K562 (cell line): ENCODE measurements at regions not wholly inside any gene's neighbourhood (a gene's known extent, or its start where the extent isn't known, plus 50 kb on each side); places are given as distances from the start of the nearest gene placed in this dataset.

Experiments
- ATAC-seq: fragments of 200-7000 bp; cut with Tn5 transposase; 3 replicates; pipeline ENCODE4 v1.9.1; 2020; ENCODE audit warnings: moderate library complexity
- BruUV-seq: library from RNA; stranded (reverse); fragments of 400-500 nt; replicated peaks from 2 replicates; lab custom pipeline; 2021; lab: Mats Ljungman, UMichigan
- CTCF ChIA-PET: fragments of 300-600 bp; formaldehyde crosslinking; extraction: SDS; loops from one replicate; lab custom pipeline; 2021; ENCODE audit warnings: low intra/inter-chr PET ratio; lab: Yijun Ruan, JAX
- POLR2A ChIA-PET: fragments of 300-600, 350-650 bp; sonication (Branson Sonifier 250); formaldehyde crosslinking; extraction: SDS; loops from one replicate; lab custom pipeline; 2021; ENCODE audit warnings: antibody characterized with exemption, inconsistent platforms; lab: Yijun Ruan, JAX
- DNase-seq, 4 experiments: peaks; one replicate each; pipeline versions ENCODE4 v3.0.0 to v3.0.0-alpha.2; 2011 to 2018; ENCODE audit warnings: low spot score in 3 of 4, mixed read lengths in 3 of 4; ENCODE audit errors: extremely low read depth in 1 of 4
- FAIRE-seq: peaks from 2 replicates; lab custom pipeline; 2011; peaks lifted over from hg19 to GRCh38; lab: Jason Lieb, UNC
- H2AFZ ChIP-seq: 2 replicates; pipeline ENCODE4 v1.6.0; 2011; ENCODE audit warnings: low read depth, low read length, control low read depth, inconsistent platforms
- H3K27ac ChIP-seq: fragments of 200-600 bp; 3 replicates; pipeline ENCODE4 v1.8.0; 2011; ENCODE audit warnings: low read depth, mild to moderate bottlenecking, control low read depth, inconsistent platforms, low read length, moderate library complexity, mixed read lengths; ENCODE audit errors: extremely low read depth
- H3K27me3 ChIP-seq, 2 experiments: fragments of 300-600 bp in 1 of 2; 2 replicates in 1 of 2; 3 replicates in 1 of 2; pipeline versions ENCODE4 v1.6.0 to v1.8.0; 2011; ENCODE audit warnings: inconsistent platforms in 2 of 2, low read length in 2 of 2, mild to moderate bottlenecking in 1 of 2, mixed read lengths in 1 of 2, moderate library complexity in 1 of 2; ENCODE audit not compliant: control insufficient read depth in 2 of 2, insufficient read depth in 2 of 2
- H3K36me3 ChIP-seq: fragments of 300-600 bp; 3 replicates; pipeline ENCODE4 v1.8.0; 2011; ENCODE audit warnings: mild to moderate bottlenecking, low read length, inconsistent platforms; ENCODE audit not compliant: control insufficient read depth, insufficient read depth
- H3K4me1 ChIP-seq, 2 experiments: fragments of 200-600 bp in 1 of 2; replicated peaks in 1 of 2; 2 replicates in 1 of 2; 3 replicates in 1 of 2; pipeline versions ENCODE4 v1.5.1 to v1.8.0; 2011; ENCODE audit warnings: inconsistent platforms in 2 of 2, low read length in 2 of 2, mild to moderate bottlenecking in 1 of 2, mixed read lengths in 1 of 2, moderate library complexity in 1 of 2; ENCODE audit not compliant: control insufficient read depth in 2 of 2, insufficient read depth in 2 of 2
- H3K4me2 ChIP-seq: 2 replicates; pipeline ENCODE4 v1.6.1; 2011; ENCODE audit warnings: low read length, control low read depth, inconsistent platforms, mixed read lengths; ENCODE audit not compliant: insufficient read depth
- H3K4me3 ChIP-seq: fragments of 200-600 bp; sonication (generic), shearing (Covaris generic); 2 replicates; pipeline ENCODE4 v1.5.1; 2016; ENCODE audit warnings: control low read depth, inconsistent platforms
- H3K79me2 ChIP-seq: fragments of 200-600 bp; 3 replicates; pipeline ENCODE4 v1.8.0; 2011; ENCODE audit warnings: low read length, inconsistent platforms; ENCODE audit not compliant: control insufficient read depth, insufficient read depth
- H3K9ac ChIP-seq, 2 experiments: 2 replicates each; pipeline versions ENCODE4 v1.6.0 to v1.6.1; 2011; ENCODE audit warnings: low read depth in 2 of 2, low read length in 2 of 2, control low read depth in 1 of 2, inconsistent platforms in 1 of 2, mild to moderate bottlenecking in 1 of 2, mixed read lengths in 1 of 2; ENCODE audit not compliant: insufficient read depth in 1 of 2
- H3K9me1 ChIP-seq: one replicate; pipeline ENCODE4 v1.6.0; 2011; ENCODE audit warnings: inconsistent platforms, mild to moderate bottlenecking, low read length, moderate library complexity; ENCODE audit not compliant: control insufficient read depth, insufficient read depth
- H3K9me3 ChIP-seq: replicated peaks from 2 replicates; pipeline ENCODE4 v1.5.1; 2011; ENCODE audit warnings: low read depth, low read length, inconsistent platforms; ENCODE audit not compliant: control insufficient read depth, insufficient read depth
- H4K20me1 ChIP-seq: replicated peaks from 2 replicates; pipeline ENCODE4 v1.6.1; 2011; ENCODE audit warnings: low read length, inconsistent platforms, mixed read lengths; ENCODE audit not compliant: control insufficient read depth, insufficient read depth
- DACH1 ChIP-seq: fragments of 450-650 bp; IDR thresholded peaks from 2 replicates; pipeline ENCODE4 v1.6.1; 2018; ENCODE audit not compliant: partially characterized antibody
- FOXA3 ChIP-seq, 2 experiments: fragments of 450-650 bp in 1 of 2; sonication (generic) in 1 of 2; formaldehyde crosslinking; IDR thresholded peaks in 1 of 2; conservative IDR thresholded peaks in 1 of 2; 2 replicates each; pipeline versions ENCODE4 v1.4.0 to v1.8.0; 2020 to 2022; ENCODE audit warnings: mild to moderate bottlenecking in 2 of 2, missing genetic modification reagents in 1 of 2
- GABPA ChIP-seq: fragments of 200-800 bp; sonication (Bioruptor generic); conservative IDR thresholded peaks from 2 replicates; pipeline ENCODE4 v1.6.1; 2016; ENCODE audit warnings: low read depth, missing genetic modification characterization, missing compliant biosample characterization
- KAT7 ChIP-seq: sonication (generic); formaldehyde crosslinking; IDR thresholded peaks from 2 replicates; pipeline ENCODE4 v1.8.0; 2022; ENCODE audit warnings: missing genetic modification reagents, mild to moderate bottlenecking, borderline replicate concordance
- RBM34 ChIP-seq: fragments of 200-400 bp; formaldehyde crosslinking; IDR thresholded peaks from 2 replicates; pipeline ENCODE4 v1.6.1; 2018; ENCODE audit warnings: low read length, borderline replicate concordance; ENCODE audit not compliant: insufficient read depth
- WGBS: fragments of 100-300 bp; shearing (Covaris generic); methylation state at CpG from one replicate; pipeline ENCODE4 v1.1.6; 2016; ENCODE audit warnings: low coverage, mixed read lengths; ENCODE audit not compliant: insufficient coverage; ENCODE audit errors: missing lambda C conversion rate; 5-methylcytosine and 5-hydroxymethylcytosine counted together
- in situ Hi-C: fragments of 300-500 bp; cut with MboI; formaldehyde crosslinking; loops from 4 replicates; pipeline ENCODE4 v1.15.0; 2018; ENCODE audit warnings: inconsistent platforms, mixed read lengths
- intact Hi-C: fragments of 100-400 bp; cut with micrococcal nuclease; formaldehyde crosslinking; loops from 2 replicates; pipeline ENCODE4 v1.14.2; 2022

DNA sequence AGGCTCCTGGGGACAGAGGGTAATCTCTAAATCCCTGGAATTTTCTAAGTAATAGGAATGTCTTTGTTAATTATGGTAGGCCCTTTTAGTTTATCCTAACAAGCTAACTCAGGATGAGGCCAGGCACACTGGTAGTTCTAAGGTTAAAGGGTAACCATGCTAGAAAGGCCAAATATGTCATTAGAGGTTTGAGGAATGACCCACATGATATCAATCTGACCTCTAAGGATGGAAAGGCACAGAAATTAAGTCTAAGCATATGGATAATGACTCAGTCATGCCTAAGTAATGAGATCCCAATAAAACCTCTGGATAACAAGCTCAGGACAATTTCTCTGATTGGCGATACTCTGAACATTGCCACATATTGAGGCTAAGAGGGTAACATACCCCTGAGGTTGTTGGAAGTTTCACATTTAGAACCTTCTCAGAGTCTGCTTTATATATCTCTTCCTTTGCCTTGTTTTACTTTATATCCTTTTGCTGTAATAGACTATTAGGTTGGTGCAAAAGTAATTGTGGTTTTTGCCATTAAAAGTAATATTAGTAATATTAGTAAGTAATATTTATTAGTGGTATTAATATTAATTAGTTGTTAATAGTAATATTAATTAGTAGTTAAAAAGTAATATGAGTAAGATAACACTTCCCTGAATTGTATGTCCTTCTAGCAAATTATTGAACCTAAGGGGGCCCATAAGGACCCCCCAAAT is 806.3 kb upstream of the GCFC2 start:
- peak; percentile 95 for TF ChIP-seq DACH1
- no peak for TF ChIP-seq KAT7 (CRISPR knock-in tag)
- TF ChIP-seq GABPA (tag): no peak
- BruUV-seq: no TSS peak
- Histone ChIP-seq H2AFZ (no peak overlapping the region), H3K9me1 (no peaks in the 10 kb centered on the region), H3K27ac (no peak overlapping the region), H3K4me1 (no peaks in the 10 kb centered on the region), H3K27me3 (no peaks in the 10 kb centered on the region), H3K79me2 (no peaks in the 10 kb centered on the region), H4K20me1 (no peaks in the 10 kb centered on the region), H3K4me3 (no peak overlapping the region), H3K9me3 (no peaks in the 10 kb centered on the region), H3K9ac (no peak overlapping the region), H3K4me2 (no peak overlapping the region), H3K36me3 (no peaks in the 10 kb centered on the region)
- DNase-seq (no peak), FAIRE-seq (no peak), ATAC-seq (no peak)
- WGBS: 0% methylated on average over 1 of the region's 1 CpG
- CTCF ChIA-PET: no interaction called here
- intact Hi-C loops (no loop called here), in situ Hi-C loops (no loop called here)
- POLR2A ChIA-PET: no interaction called here

DNA sequence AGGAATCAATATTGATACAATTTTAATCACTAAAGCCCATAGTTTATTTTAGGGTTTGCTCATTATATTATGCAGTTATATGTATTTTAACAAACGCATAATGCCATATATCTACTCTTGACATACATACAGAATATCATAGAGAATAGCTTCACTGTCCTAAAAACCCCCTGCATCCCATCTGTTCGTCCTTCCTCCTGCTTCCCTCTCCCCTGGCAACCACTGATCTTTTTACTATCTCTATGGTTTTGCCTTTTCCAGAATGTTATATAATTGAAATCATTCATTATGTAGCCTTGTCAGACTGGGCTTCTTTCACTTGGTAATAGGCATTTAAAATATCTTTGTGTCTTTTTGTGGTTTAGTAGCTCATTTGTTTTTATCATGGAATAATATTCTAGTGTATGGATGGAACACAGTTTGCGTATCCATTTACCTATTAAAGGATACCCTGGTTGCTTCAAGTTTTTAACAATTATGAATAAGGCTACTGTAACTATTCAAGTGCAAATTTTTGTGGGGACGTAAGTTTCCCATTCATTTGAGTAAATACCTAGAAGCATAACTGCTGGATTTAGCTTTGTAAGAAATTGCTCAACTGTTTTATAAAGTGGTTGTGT is 801.6 kb upstream of the GCFC2 start:
- H3K9me3 ChIP-seq: no peaks in the 10 kb centered on the region
- H3K4me2 ChIP-seq: no peak overlapping the region
- CTCF ChIA-PET: no interaction called here
- 1% methylated on average over 4 of the region's 4 CpGs for WGBS
- BruUV-seq: no TSS peak
- no peaks in the 10 kb centered on the region for H3K79me2 ChIP-seq
- H3K27me3 ChIP-seq: no peaks in the 10 kb centered on the region
- ATAC-seq (no peak), DNase-seq (no peak), FAIRE-seq (no peak)
- POLR2A ChIA-PET: no interaction called here
- H3K4me3 ChIP-seq: no peak overlapping the region
- no peak overlapping the region for H3K27ac ChIP-seq
- intact Hi-C loops (no loop called here), in situ Hi-C loops (no loop called here)
- H4K20me1 ChIP-seq: no peaks in the 10 kb centered on the region
- no peak overlapping the region for H2AFZ ChIP-seq
- no peaks in the 10 kb centered on the region for H3K36me3 ChIP-seq
- no peak overlapping the region for H3K9ac ChIP-seq
- no peaks in the 10 kb centered on the region for H3K9me1 ChIP-seq
- H3K4me1 ChIP-seq: no peaks in the 10 kb centered on the region
- TF ChIP-seq FOXA3 (CRISPR knock-in tag; conservative IDR thresholded peaks at IDR 0.05 in 1 of 2, IDR thresholded peaks at IDR 0.05 in 1 of 2) (no peak), RBM34 (no peak)
